GM12878 (cell line): ENCODE measurements at regions not wholly inside any gene's neighbourhood (a gene's known extent, or its start where the extent isn't known, plus 50 kb on each side); places are given as distances from the start of the nearest gene placed in this dataset.

Experiments
- ATAC-seq: fragments of 200-7000 bp; cut with Tn5 transposase; 3 replicates; pipeline ENCODE4 v1.9.1; 2020; ENCODE audit warnings: mild to moderate bottlenecking, moderate library complexity
- BruUV-seq: library from RNA; stranded (reverse); fragments of 400-500 nt; replicated peaks from 2 replicates; lab custom pipeline; 2021; lab: Mats Ljungman, UMichigan
- CTCF ChIA-PET: fragments of 300-600 bp; sonication (Branson Sonifier 250); formaldehyde crosslinking; extraction: SDS; loops from one replicate; lab custom pipeline; 2021; ENCODE audit warnings: inconsistent platforms; lab: Yijun Ruan, JAX
- POLR2A ChIA-PET: fragments of 350-600 bp; formaldehyde crosslinking; extraction: SDS; loops from one replicate; lab custom pipeline; 2021; ENCODE audit warnings: inconsistent platforms; lab: Charles Lee
- RAD21 ChIA-PET: fragments of 300-600 bp; sonication (Branson Sonifier 250); formaldehyde crosslinking; loops from one replicate; lab custom pipeline; 2023; ENCODE audit warnings: antibody characterized with exemption; ENCODE audit not compliant: unreplicated experiment; lab: Charles Lee
- SMC1A ChIA-PET: fragments of 300-600 bp; sonication (Branson Sonifier 250); formaldehyde crosslinking; loops from one replicate; lab custom pipeline; 2023; ENCODE audit not compliant: unreplicated experiment, uncharacterized antibody; lab: Charles Lee
- DNase-seq: peaks from one replicate; pipeline ENCODE4 v3.0.0-alpha.2; 2011; ENCODE audit warnings: low read depth, low spot score
- FAIRE-seq: peaks from 3 replicates; lab custom pipeline; 2011; peaks lifted over from hg19 to GRCh38; lab: Jason Lieb, UNC
- H2AFZ ChIP-seq: 2 replicates; pipeline ENCODE4 v1.6.0; 2011; ENCODE audit warnings: low read depth, low read length, control low read depth; ENCODE audit not compliant: control insufficient read depth
- H3K27ac ChIP-seq: 2 replicates; pipeline ENCODE4 v1.5.1; 2011; ENCODE audit warnings: control low read depth; ENCODE audit not compliant: control insufficient read depth, insufficient read depth
- H3K27me3 ChIP-seq, 2 experiments: replicated peaks in 1 of 2; 2 replicates each; pipeline versions ENCODE4 v1.6.0 to v1.6.1; 2011; ENCODE audit warnings: low read length in 1 of 2; ENCODE audit not compliant: control insufficient read depth in 2 of 2, insufficient read depth in 2 of 2
- H3K36me3 ChIP-seq, 2 experiments: 2 replicates each; pipeline ENCODE4 v1.5.1; 2011; ENCODE audit warnings: low read length in 1 of 2; ENCODE audit not compliant: control insufficient read depth in 2 of 2, insufficient read depth in 2 of 2
- H3K4me1 ChIP-seq: 2 replicates; pipeline ENCODE4 v1.6.1; 2011; ENCODE audit warnings: mild to moderate bottlenecking, low read length, moderate library complexity, mixed read lengths; ENCODE audit not compliant: control insufficient read depth, insufficient read depth
- H3K4me2 ChIP-seq: 2 replicates; pipeline ENCODE4 v1.6.0; 2011; ENCODE audit warnings: control low read depth; ENCODE audit not compliant: control insufficient read depth, insufficient read depth
- H3K4me3 ChIP-seq: fragments of 200-600 bp; sonication (generic); 2 replicates; pipeline ENCODE4 v1.5.1; 2016
- H3K79me2 ChIP-seq: 2 replicates; pipeline ENCODE4 v1.6.0; 2011; ENCODE audit warnings: low read length; ENCODE audit not compliant: control insufficient read depth, insufficient read depth
- H3K9ac ChIP-seq: 2 replicates; pipeline ENCODE4 v1.8.0; 2011; ENCODE audit warnings: low read length, control low read depth, mixed read lengths; ENCODE audit not compliant: control insufficient read depth, insufficient read depth
- H3K9me3 ChIP-seq: replicated peaks from 3 replicates; pipeline ENCODE4 v1.5.1; 2011; ENCODE audit warnings: mild to moderate bottlenecking, low read length; ENCODE audit not compliant: control insufficient read depth, insufficient read depth
- H4K20me1 ChIP-seq: 2 replicates; pipeline ENCODE4 v1.6.0; 2011; ENCODE audit not compliant: control insufficient read depth, insufficient read depth
- ATF7 ChIP-seq: fragments of 450-650 bp; IDR thresholded peaks from 2 replicates; pipeline ENCODE4 v1.6.1; 2016; ENCODE audit warnings: low read depth, mild to moderate bottlenecking
- CBFB ChIP-seq: IDR thresholded peaks from 2 replicates; pipeline ENCODE4 v1.6.1; 2016; ENCODE audit warnings: antibody characterized with exemption, low read depth
- IRF5 ChIP-seq: fragments of 450-650 bp; IDR thresholded peaks from 2 replicates; pipeline ENCODE4 v1.6.1; 2017; ENCODE audit warnings: borderline replicate concordance
- KAT2A ChIP-seq: conservative IDR thresholded peaks from 2 replicates; pipeline ENCODE4 v1.6.1; 2011; ENCODE audit warnings: low read depth, low read length; ENCODE audit not compliant: control insufficient read depth
- MEF2B ChIP-seq: fragments of 450-650 bp; IDR thresholded peaks from 2 replicates; pipeline ENCODE4 v1.6.1; 2018; ENCODE audit warnings: mild to moderate bottlenecking, moderate library complexity; ENCODE audit not compliant: partially characterized antibody, poor library complexity, severe bottlenecking
- MYB ChIP-seq: fragments of 150-350 bp; IDR thresholded peaks from 2 replicates; pipeline ENCODE4 v1.6.1; 2014; ENCODE audit warnings: mild to moderate bottlenecking, low read depth, low read length, borderline replicate concordance
- PML ChIP-seq: IDR thresholded peaks from 2 replicates; pipeline ENCODE4 v1.6.1; 2012; ENCODE audit warnings: low read length, inconsistent platforms
- SUPT20H ChIP-seq: IDR thresholded peaks from 2 replicates; pipeline ENCODE4 v1.6.1; 2011; ENCODE audit warnings: low read depth, mild to moderate bottlenecking, low read length, moderate library complexity, borderline replicate concordance; ENCODE audit not compliant: control insufficient read depth
- TARDBP ChIP-seq: IDR thresholded peaks from 2 replicates; pipeline ENCODE4 v1.6.1; 2016; ENCODE audit warnings: borderline replicate concordance
- TCF12 ChIP-seq: IDR thresholded peaks from 2 replicates; pipeline ENCODE4 v1.6.1; 2011; ENCODE audit warnings: low read depth, mild to moderate bottlenecking, low read length
- ZBTB4 ChIP-seq: fragments of 450-650 bp; formaldehyde crosslinking; IDR thresholded peaks from 2 replicates; pipeline ENCODE4 v1.4.0; 2022; ENCODE audit warnings: mild to moderate bottlenecking, moderate library complexity
- WGBS: methylation state at CpG from one replicate; pipeline ENCODE4 v1.1.6; 2016; ENCODE audit warnings: low lambda C conversion rate; ENCODE audit not compliant: insufficient replicate concordance, insufficient coverage; ENCODE audit errors: missing lambda C conversion rate; 5-methylcytosine and 5-hydroxymethylcytosine counted together
- in situ Hi-C: fragments of 300-500 bp; cut with MboI; formaldehyde crosslinking; loops from 9 replicates; pipeline ENCODE4 v1.14.3; 2018; ENCODE audit warnings: mixed read lengths
- intact Hi-C: fragments of 100-400 bp; cut with micrococcal nuclease; formaldehyde crosslinking; loops from one replicate; pipeline ENCODE4 v1.14.2; 2022; ENCODE audit not compliant: unreplicated experiment

- no peak for FAIRE-seq
- no peaks in the 10 kb centered on the region for H3K9me3 ChIP-seq
- no peak overlapping the region for H3K27ac ChIP-seq
- H3K36me3 ChIP-seq: no peaks in the 10 kb centered on the region
- ChIA-PET RAD21 (interaction anchor here (1.3 to 3.2 kb wide), 3 partner anchors 30 to 94 kb away, joined by 4 to 16 read pairs (median 8); no protein-coding TSS in a partner anchor), SMC1A (interaction anchor here (1.9 to 3.8 kb wide), 4 partner anchors 14 to 93 kb away, joined by 6 to 24 read pairs (median 16); no protein-coding TSS in a partner anchor), POLR2A (no interaction called here), CTCF (interaction anchor here (1.1 to 4.7 kb wide), 7 partner anchors 12 to 988 kb away, joined by 3 to 24 read pairs (median 6); no protein-coding TSS in a partner anchor)
- H3K79me2 ChIP-seq: no peaks in the 10 kb centered on the region
- BruUV-seq: no TSS peak
- no peak overlapping the region for H2AFZ ChIP-seq
- no peak overlapping the region for H3K4me2 ChIP-seq
- in situ Hi-C loops (no loop called here), intact Hi-C loops (loop anchor here (2.0 to 10.0 kb wide), 6 partner anchors 43 to 603 kb away; partner anchors contain the start of gene ZNF438)
- H4K20me1 ChIP-seq: no peaks in the 10 kb centered on the region
- DNase-seq: no peak
- no peak overlapping the region for H3K4me3 ChIP-seq
- ATAC-seq: no peak
- 90% methylated on average over 12 of the region's 12 CpGs for WGBS
- TF ChIP-seq ATF7 (no peak), ZBTB4 (no peak), KAT2A (no peak), SUPT20H (no peak), MYB (no peak), TCF12 (no peak), MEF2B (no peak), PML (no peak), IRF5 (no peak), TARDBP (no peak), CBFB (no peak)
- no peaks in the 10 kb centered on the region for H3K27me3 ChIP-seq
- no peak overlapping the region for H3K9ac ChIP-seq
- H3K4me1 ChIP-seq: peaks cover 15% of the 10 kb centered on the region
Observed at GRCh38 chr10:30781670-30782121, 152.1 kb upstream of the LYZL2 start.
